HAP-1 (cell line): ENCODE measurements at regions not wholly inside any gene's neighbourhood (a gene's known extent, or its start where the extent isn't known, plus 50 kb on each side); places are given as distances from the start of the nearest gene placed in this dataset.

Experiments used
- DNase-seq, 2 experiments: peaks; one replicate each; pipeline ENCODE4 v3.0.0-alpha.2; 2016 to 2020; ENCODE audit warnings: low spot score in 2 of 2
- H3K27me3 ChIP-seq: fragments of 250-450 bp; sonication (Bioruptor Pico); 2 replicates; pipeline ENCODE4 v1.5.1; 2020; ENCODE audit warnings: low read depth, mild to moderate bottlenecking, moderate library complexity
- H3K36me3 ChIP-seq: fragments of 250-450 bp; sonication (Bioruptor Pico); replicated peaks from 2 replicates; pipeline ENCODE4 v1.5.1; 2020; ENCODE audit warnings: mild to moderate bottlenecking
- H3K4me1 ChIP-seq: fragments of 250-450 bp; sonication (Bioruptor Pico); 2 replicates; pipeline ENCODE4 v1.5.1; 2020; ENCODE audit warnings: mild to moderate bottlenecking
- H3K4me3 ChIP-seq: fragments of 250-450 bp; sonication (Bioruptor Pico); 2 replicates; pipeline ENCODE4 v1.5.1; 2020; ENCODE audit warnings: mild to moderate bottlenecking, moderate library complexity
- H3K9me3 ChIP-seq: fragments of 250-450 bp; sonication (Bioruptor Pico); 2 replicates; pipeline ENCODE4 v1.5.1; 2020; ENCODE audit warnings: mild to moderate bottlenecking, moderate library complexity
- in situ Hi-C: fragments of 300-500 bp; cut with MboI; formaldehyde crosslinking; loops from 3 replicates; pipeline ENCODE4 v1.14.3; 2020; ENCODE audit warnings: low sequenced_read_pairs, inconsistent platforms, mixed read lengths

DNA sequence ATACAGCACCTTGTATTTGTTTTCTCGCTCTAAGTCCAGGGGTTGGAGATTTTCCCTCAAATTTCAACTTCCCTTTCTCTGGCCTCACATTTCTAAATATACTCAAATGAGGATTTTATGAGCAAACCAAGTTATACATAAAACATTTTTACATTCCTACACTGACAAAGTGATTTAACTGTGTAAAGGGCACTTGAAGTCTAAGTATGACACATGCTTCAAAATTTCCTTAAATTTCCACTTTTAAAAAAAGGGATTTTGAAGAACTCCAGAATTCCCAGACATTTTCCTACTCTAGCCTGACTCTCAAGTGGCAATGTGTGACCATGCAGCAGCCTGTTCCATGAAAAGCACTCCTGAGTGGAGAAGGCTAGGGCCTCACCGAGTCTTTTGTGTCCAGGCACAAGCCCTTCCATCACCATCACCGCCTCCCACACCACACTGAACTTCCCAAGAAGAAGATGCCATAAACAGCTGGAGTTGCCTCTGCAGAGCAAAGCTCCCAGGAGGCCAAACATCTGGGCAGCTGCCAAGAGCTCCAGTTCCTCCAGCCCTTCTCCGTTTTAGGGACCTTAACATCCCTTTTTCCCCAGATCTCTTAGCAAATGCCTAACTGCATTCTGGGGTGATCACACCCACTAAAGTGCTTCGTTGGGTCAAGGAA lies 68.9 kb downstream of the NCR2 start:
- H3K4me3 ChIP-seq = no peak overlapping the region
- no peaks in the 10 kb centered on the region for H3K36me3 ChIP-seq
- no peaks in the 10 kb centered on the region for H3K9me3 ChIP-seq
- DNase-seq = no peak
- in situ Hi-C loops = no loop called here
- H3K27me3 ChIP-seq = peaks cover 10% of the 10 kb centered on the region; the same call in 1 of the 2 replicates
- no peaks in the 10 kb centered on the region for H3K4me1 ChIP-seq

GRCh38 chr6:41405941-41406727 lies 70.7 kb downstream of the NCR2 start:
- H3K9me3 ChIP-seq = no peaks in the 10 kb centered on the region
- H3K4me3 ChIP-seq = no peak overlapping the region
- DNase-seq = no peak
- H3K36me3 ChIP-seq = no peaks in the 10 kb centered on the region
- peaks cover 7% of the 10 kb centered on the region; the same call in 1 of the 2 replicates for H3K27me3 ChIP-seq
- in situ Hi-C loops = no loop called here
- no peaks in the 10 kb centered on the region for H3K4me1 ChIP-seq

DNA sequence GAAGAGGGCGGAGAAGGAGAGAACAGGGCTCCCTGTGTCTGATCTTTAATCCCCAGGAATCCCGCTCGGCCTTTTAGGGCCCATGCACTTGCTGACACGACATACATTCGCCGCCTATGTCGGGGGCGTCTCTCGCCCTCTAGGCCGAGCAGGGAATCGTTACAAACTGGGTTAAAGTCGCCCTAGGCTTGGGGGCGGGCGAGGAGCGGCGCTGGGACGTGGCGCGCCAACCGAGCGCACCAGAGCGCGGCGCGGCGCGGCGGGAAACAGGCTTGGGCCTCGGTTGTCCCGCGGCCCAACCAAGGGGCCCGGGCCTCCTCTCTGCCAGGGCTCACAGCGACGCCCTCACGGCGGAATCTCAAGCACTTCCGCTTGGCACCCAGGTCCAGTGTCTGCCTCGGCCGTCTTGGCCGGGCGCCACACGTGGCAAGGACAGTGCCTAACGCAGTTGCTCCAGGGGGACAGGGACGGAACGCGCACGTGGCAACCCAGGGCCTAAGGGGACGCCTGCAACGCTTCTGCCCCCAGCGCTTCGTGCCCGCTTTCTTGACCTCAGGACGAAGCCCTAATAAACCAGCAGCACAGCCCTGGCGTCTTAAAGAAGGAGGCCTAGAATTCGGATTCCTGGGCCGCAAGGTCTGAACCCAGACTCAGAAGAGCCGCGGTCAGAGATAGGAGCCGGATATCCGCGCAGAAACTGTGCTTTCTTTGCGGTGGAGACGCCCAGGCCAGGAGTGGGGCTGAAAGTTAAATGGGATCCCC lies 71.5 kb downstream of the NCR2 start:
- H3K36me3 ChIP-seq = no peaks in the 10 kb centered on the region
- in situ Hi-C loops = no loop called here
- H3K4me1 ChIP-seq = no peaks in the 10 kb centered on the region
- DNase-seq = no peak
- H3K9me3 ChIP-seq = no peaks in the 10 kb centered on the region
- H3K27me3 ChIP-seq = peaks cover 6% of the 10 kb centered on the region; the same call in 1 of the 2 replicates
- H3K4me3 ChIP-seq = no peak overlapping the region

DNA sequence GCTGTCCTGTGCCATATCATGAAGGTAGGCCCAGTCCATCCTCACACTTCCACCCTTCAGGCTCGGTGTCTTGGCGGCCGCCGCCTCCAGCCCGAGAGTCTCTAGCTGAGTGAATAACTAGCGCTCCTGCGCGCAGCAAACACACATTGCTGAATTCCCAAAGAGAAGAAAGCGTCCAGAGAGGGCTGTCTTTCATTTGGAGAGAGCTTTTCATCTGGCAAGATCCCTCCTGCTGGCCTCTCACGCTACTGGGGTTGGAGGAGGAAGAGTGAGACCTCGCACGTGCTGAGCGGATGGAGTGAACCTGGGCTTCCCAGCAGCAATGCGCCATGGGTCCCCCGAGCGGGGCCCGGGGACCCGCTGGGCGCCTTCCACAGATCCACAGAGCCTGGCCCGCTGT lies 73.2 kb downstream of the NCR2 start:
- no peak for DNase-seq
- Histone ChIP-seq H3K36me3 (no peaks in the 10 kb centered on the region), H3K4me1 (no peaks in the 10 kb centered on the region), H3K27me3 (peaks cover 6% of the 10 kb centered on the region; the same call in 1 of the 2 replicates), H3K9me3 (no peaks in the 10 kb centered on the region), H3K4me3 (no peak overlapping the region)
- in situ Hi-C loops = no loop called here

DNA sequence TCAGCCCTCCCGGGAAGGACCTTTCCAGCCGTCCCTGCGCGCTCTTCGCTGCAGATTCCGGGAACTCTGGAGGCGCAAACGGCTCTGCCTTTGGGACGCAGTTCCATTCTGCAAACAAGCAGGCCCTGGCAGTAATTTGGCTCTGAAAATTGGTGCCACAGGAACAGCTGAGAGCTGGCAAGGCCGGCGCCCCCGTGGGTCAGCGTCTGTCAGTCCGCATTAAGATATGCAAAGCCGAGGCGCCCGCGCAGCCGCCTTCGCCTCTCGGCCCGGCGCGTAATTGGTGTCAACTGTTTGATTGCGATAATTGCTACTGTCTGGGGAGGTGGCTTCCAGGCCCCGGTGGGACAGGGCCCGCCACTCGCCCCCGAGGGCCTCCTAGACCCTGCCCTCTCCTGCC lies 73.6 kb downstream of the NCR2 start:
- no peaks in the 10 kb centered on the region for H3K36me3 ChIP-seq
- H3K27me3 ChIP-seq = peaks cover 8% of the 10 kb centered on the region; the same call in 1 of the 2 replicates
- no peaks in the 10 kb centered on the region for H3K4me1 ChIP-seq
- no peak for DNase-seq
- no peak overlapping the region for H3K4me3 ChIP-seq
- no peaks in the 10 kb centered on the region for H3K9me3 ChIP-seq
- in situ Hi-C loops = no loop called here

GRCh38 chr6:41409489-41409888 lies 74.1 kb downstream of the NCR2 start:
- Histone ChIP-seq H3K4me1 (no peaks in the 10 kb centered on the region), H3K27me3 (peaks cover 13% of the 10 kb centered on the region), H3K4me3 (no peak overlapping the region), H3K9me3 (no peaks in the 10 kb centered on the region), H3K36me3 (no peaks in the 10 kb centered on the region)
- no peak for DNase-seq
- in situ Hi-C loops = no loop called here

DNA sequence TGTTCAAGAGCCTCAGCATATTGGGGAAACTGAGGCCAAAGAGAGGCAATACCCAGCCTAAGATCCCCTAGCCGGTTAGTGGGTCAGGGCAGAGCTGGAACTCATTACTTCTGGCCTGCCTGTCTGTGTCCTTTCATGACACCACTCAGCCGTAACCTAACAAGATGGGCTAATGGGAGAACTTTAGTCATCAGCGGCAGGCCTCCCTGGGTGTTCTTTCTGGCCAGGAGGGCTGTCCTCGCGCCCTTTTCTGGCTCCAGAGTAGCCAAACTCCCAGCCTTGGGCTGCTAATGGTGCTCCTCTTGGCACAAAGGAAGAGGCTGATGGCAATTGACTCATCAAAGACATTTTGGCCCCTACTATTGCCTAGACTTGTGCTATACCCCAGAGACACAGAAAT lies 76.6 kb downstream of the NCR2 start:
- in situ Hi-C loops = no loop called here
- peaks cover 37% of the 10 kb centered on the region for H3K27me3 ChIP-seq
- H3K9me3 ChIP-seq = no peaks in the 10 kb centered on the region
- no peak overlapping the region for H3K4me3 ChIP-seq
- peaks cover 2% of the 10 kb centered on the region; the same call in 1 of the 2 replicates for H3K4me1 ChIP-seq
- no peak for DNase-seq
- H3K36me3 ChIP-seq = no peaks in the 10 kb centered on the region

- peaks cover 50% of the 10 kb centered on the region for H3K27me3 ChIP-seq
- in situ Hi-C loops = no loop called here
Observed at GRCh38 chr6:41413250-41413649, 77.8 kb downstream of the NCR2 start.

DNA sequence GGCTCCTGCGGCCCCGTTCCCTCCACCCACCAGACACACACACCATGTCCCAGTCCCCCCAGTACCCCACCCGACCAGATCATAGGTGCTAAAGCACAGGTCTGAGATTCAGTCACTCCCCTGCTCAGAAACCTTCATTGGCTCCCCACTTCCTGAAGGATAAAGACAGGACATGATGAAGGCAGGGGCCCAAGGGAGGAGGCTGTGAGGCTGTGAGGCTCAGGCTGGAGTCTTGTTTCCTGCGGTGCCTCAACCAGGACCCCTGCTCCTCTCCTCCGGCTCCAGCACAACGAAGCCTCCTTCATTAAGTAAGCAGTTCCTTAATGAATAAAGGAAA lies 81.1 kb downstream of the NCR2 start:
- in situ Hi-C loops = no loop called here
- Histone ChIP-seq H3K4me1 (peaks cover 2% of the 10 kb centered on the region; the same call in 1 of the 2 replicates), H3K27me3 (peaks cover 78% of the 10 kb centered on the region), H3K4me3 (no peak overlapping the region), H3K36me3 (no peaks in the 10 kb centered on the region), H3K9me3 (no peaks in the 10 kb centered on the region)
- no peak for DNase-seq

More at GRCh38 chr6:41413250-41413649, 77.8 kb downstream of the NCR2 start:
- H3K4me1 ChIP-seq = peaks cover 2% of the 10 kb centered on the region; the same call in 1 of the 2 replicates
- no peaks in the 10 kb centered on the region for H3K36me3 ChIP-seq
- no peak overlapping the region for H3K4me3 ChIP-seq
- no peak for DNase-seq
- no peaks in the 10 kb centered on the region for H3K9me3 ChIP-seq

- in situ Hi-C loops = no loop called here
- Histone ChIP-seq H3K27me3 (peaks cover 85% of the 10 kb centered on the region), H3K9me3 (no peaks in the 10 kb centered on the region), H3K4me1 (peaks cover 2% of the 10 kb centered on the region; the same call in 1 of the 2 replicates), H3K4me3 (no peak overlapping the region), H3K36me3 (no peaks in the 10 kb centered on the region)
- DNase-seq = no peak
Observed at GRCh38 chr6:41418741-41419140, 83.3 kb downstream of the NCR2 start.

GRCh38 chr6:41419385-41419784 lies 84.0 kb downstream of the NCR2 start:
- in situ Hi-C loops = no loop called here
- no peak for DNase-seq
- H3K27me3 ChIP-seq = peaks cover 79% of the 10 kb centered on the region
- no peak overlapping the region for H3K4me3 ChIP-seq
- no peaks in the 10 kb centered on the region for H3K36me3 ChIP-seq
- H3K9me3 ChIP-seq = no peaks in the 10 kb centered on the region
- peaks cover 2% of the 10 kb centered on the region; the same call in 1 of the 2 replicates for H3K4me1 ChIP-seq

DNA sequence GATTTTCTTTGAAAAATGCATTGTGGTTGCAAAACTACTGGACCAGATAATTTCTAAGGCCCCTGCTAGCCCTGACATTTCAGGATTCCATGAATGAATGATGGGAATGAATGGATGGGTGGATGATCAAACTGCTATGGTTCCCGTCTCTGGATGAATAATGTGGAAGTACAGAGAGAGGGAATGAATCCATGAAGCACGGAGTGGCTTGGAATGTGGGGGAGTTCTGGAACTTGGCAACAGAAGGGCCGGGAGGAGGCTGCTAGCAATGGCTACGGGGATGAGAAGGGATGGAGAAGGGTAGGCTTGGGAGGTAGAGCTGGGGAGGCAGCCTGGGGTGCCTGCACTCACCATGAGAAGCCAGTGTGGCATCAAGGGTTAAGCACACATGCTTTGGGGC lies 84.8 kb downstream of the NCR2 start:
- Histone ChIP-seq H3K4me1 (peaks cover 2% of the 10 kb centered on the region; the same call in 1 of the 2 replicates), H3K27me3 (peaks cover 71% of the 10 kb centered on the region), H3K9me3 (no peaks in the 10 kb centered on the region), H3K4me3 (no peak overlapping the region), H3K36me3 (no peaks in the 10 kb centered on the region)
- DNase-seq = no peak
- in situ Hi-C loops = loop anchor here (5.0 kb wide), 1 partner anchor 172 kb away; no protein-coding TSS in a partner anchor

GRCh38 chr6:41422161-41422560 lies 86.8 kb downstream of the NCR2 start:
- Histone ChIP-seq H3K4me1 (no peaks in the 10 kb centered on the region), H3K4me3 (no peak overlapping the region), H3K27me3 (peaks cover 69% of the 10 kb centered on the region), H3K36me3 (no peaks in the 10 kb centered on the region), H3K9me3 (no peaks in the 10 kb centered on the region)
- in situ Hi-C loops = loop anchor here (5.0 kb wide), 1 partner anchor 170 kb away; no protein-coding TSS in a partner anchor
- no peak for DNase-seq
